ENCODE measurements at regions not wholly inside any gene's neighbourhood (a gene's known extent, or its start where the extent isn't known, plus 50 kb on each side); places are given as distances from the start of the nearest gene placed in this dataset.

DNA sequence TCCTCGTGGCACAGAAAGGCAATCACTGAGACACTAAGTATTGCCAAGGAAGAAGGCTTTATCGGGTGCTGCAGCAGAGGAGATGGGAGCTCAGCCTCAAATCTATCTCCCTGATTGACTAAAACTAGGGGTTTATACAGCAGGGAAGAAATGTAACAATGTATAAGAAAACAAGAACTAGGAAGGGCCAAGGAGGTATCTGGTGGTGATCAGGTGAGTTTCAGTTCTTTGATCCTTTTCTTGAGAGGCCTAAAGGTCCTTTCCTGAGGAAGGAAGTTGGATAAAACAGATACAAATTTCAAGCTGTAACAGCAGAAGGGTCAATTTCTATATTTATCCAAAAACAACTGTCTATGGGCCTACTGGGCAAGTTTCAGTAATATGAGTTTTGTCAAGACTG lies 212.4 kb downstream of the COPRS start:
- TF ChIP-seq, protein P1, sequence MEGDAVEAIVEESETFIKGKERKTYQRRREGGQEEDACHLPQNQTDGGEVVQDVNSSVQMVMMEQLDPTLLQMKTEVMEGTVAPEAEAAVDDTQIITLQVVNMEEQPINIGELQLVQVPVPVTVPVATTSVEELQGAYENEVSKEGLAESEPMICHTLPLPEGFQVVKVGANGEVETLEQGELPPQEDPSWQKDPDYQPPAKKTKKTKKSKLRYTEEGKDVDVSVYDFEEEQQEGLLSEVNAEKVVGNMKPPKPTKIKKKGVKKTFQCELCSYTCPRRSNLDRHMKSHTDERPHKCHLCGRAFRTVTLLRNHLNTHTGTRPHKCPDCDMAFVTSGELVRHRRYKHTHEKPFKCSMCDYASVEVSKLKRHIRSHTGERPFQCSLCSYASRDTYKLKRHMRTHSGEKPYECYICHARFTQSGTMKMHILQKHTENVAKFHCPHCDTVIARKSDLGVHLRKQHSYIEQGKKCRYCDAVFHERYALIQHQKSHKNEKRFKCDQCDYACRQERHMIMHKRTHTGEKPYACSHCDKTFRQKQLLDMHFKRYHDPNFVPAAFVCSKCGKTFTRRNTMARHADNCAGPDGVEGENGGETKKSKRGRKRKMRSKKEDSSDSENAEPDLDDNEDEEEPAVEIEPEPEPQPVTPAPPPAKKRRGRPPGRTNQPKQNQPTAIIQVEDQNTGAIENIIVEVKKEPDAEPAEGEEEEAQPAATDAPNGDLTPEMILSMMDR (IDR thresholded peaks at IDR 0.05), result no peak
- TF ChIP-seq EZH2 (IDR thresholded peaks at IDR 0.05; ENCODE audit: borderline replicate concordance, insufficient read depth, low read depth, low read length, poor library complexity, severe bottlenecking), result no peak
